Stimulated activated CD4-positive, alpha-beta T cell treated with anti-CD3 and anti-CD28 coated beads, Interleukin-12 subunit alpha, Interleukin-12 subunit beta, amount 100 ng/mL, for 48 hours (primary cell): ENCODE measurements at regions not wholly inside any gene's neighbourhood (a gene's known extent, or its start where the extent isn't known, plus 50 kb on each side); places are given as distances from the start of the nearest gene placed in this dataset.
"Not testable (repeated sequence)": the region's sequence is repeated elsewhere in the genome, so short reads cannot be mapped to it uniquely, and the experiment has no call there.

Experiments used
- DNase-seq, 3 donors: peaks; one replicate each; pipeline ENCODE4 v3.0.0-alpha.2; 2020; ENCODE audit warnings: low read depth in 2 of 3, low spot score in 1 of 3

DNA sequence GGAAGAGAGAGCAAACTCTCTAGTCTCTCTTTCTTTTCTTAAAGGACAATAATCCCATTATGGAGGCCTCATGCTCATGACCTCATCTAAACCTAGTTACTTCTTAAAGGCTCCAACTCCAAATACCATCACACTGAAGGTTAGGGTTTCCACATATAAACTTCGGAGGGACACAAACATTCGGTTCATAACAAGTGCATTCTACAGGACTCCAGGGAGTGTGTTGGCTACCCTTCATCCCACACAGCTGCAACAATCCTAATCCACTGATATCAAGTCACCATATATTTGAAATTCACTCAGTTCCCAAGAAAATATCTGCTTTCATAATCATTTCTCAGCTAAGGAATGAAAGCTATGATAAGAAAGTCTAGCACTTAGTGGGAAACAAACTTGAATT lies 265.9 kb upstream of the PLEKHG7 start:
- DNase-seq: no peak

DNA sequence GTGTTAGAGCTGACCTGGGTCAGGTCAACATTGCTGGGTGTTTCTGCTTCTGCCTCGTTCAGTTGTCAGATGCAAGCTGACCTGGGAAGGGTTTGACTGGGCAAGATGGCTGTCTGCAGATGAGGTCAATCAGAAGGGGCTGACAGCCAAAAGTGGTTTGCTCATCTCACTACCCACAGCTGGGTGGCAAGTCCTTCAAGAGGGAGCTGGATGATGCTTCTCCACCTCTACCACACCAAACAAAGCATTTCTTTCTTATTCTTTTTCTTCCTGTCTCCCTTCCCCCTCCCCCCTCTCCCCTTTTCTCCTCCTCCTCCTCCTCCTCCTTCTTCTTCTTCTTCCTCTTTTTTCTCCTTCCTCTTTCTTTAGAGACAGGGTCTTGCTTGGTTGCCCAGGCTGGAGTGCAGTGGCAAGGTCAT lies 268.2 kb upstream of the PLEKHG7 start:
- no peak for DNase-seq

DNA sequence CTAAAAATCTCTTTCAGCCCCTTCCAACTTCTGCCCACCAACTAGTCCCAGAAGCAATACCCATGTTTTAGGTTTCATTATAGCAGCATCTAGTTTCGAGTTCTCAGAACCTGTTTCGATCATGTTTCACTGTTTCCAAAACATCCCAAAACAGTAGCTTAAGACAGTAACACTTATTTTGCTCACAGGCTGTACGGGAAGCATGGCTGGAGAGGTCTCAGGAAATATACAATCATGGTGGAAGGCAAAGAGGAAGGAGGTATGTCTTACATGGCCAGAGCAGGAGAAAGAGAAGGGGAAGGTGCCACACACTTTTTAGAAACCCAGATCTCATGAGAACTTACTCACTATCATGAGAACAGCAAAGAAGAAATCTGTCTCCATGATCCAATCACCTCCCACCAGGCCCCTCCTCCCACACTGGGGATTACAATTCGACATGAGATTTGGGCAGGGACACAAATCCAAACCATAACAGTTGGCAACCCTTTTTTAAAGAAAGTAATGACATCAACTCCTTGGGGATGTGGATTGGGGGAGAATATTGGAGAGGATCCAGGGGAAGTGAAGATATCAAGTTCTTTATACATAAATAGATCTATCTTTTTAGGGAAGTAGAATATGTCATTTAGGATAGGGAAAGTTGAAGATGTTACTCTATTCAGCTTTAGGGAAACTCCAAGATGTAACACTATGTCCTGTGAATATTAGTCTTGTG lies 269.9 kb upstream of the PLEKHG7 start:
- no peak for DNase-seq

DNA sequence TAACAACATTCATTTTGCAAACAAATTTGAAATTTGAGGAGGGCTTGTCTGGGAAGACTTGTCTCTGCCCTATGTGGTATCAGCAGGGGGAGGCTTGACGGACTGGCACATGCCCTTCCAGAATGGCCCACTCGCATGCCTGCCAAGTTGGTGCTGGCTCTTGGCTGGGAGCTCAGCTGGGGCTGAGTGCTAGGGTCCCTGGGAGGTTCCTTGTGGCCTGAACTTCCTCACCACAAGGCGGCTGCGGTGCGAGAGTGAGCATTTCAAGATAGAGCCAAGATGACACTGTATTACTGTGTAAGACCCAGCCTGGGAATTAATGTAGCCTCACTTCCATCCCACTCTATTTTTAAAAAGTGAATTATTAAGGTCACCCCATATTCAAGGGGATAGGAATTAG lies 271.6 kb upstream of the PLEKHG7 start:
- no peak for DNase-seq

DNA sequence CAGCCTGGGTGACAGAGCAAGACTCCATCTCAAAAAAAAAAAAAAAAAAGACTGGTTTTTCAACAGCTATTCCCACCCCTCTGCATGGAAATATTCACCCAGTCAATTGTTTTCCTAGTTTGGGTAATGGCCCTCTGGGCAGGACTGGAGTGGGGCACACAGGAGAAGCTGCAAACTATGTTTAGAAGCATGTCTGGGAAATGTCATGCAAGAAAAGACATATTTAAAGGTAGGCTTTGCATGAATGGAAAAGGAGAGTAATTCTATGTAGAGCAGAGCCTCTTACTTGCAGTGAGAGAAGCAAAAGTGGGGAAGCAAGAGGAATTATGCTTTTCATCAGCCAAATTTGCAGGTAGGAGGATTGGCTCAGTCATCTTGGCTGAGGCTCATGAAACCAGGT lies 276.5 kb upstream of the PLEKHG7 start:
- DNase-seq: no peak

DNA sequence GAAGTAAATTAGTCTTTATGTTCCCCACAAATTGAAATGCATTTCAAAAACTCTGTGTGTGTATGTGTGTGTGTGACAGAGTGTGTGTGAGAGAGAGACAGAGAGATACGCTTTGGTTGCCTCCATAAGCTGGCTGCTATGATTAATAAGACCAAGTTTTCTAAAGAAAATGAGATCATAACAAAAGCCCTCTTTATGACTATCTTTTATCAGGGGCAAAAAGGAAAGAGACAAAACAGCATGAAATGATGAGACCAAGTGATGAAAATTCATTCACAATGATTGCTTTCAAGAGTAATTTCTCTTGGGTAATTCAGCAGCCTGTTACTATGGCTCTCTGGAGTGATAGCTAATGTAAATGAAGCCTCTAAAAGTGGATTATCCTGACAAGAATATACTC lies 277.6 kb upstream of the PLEKHG7 start:
- DNase-seq: no peak

DNA sequence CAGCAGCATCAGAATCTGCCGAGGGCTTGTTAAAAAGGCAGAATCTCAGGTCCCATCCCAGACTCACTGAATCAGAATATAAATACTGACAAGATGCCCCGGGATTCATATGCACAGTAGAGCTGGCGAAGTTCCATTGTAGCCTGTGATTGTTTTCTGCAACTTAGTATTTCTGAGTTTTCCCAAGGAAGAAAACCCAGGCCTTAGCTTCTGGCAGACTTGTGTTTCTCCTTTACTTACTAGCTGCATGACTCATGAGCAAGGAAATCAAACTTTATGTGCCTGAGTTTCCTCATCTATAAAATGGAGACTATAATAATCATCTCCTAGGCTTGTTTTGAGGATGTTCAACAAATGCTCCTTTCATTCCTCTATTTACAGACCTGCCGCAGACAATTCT lies 278.5 kb upstream of the PLEKHG7 start:
- DNase-seq: no peak

DNA sequence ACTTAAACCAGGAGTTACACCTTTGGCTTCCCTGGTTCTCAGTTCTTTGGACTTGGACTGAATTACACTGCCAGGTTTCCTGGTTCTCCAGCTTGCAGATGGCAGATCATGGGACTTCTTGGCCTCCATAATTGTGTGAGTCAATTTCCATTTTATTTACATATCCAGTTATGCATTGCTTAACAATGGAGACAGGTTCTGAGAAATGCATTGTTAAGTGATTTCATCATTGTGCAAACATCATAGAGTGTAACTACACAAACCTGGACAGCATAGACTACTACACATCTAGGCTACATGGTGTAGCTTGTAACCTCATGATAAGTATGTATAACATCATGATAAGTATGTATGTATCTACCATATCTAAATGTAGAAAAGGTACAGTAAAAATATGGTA lies 276.1 kb upstream of the BTG1 start:
- DNase-seq: no peak

DNA sequence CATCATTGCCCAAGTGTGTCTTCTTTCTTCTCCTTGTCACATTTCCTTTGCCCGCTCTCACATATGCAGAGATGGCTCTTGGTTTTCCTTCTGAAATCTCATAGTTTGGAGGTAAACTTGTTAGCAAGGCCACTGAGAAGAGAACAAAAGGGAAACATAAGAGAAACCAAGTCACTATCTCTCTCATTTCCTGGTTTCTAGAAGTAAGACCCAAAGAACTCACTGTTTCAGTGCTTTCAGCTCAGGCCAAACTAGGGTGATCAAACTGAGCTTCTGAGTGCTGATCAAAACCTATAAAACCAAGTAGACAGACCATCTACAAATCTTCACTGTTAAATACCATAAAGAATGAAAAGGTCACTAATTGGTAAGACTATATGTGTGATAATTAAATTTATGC lies 275.4 kb upstream of the BTG1 start:
- DNase-seq: no peak

DNA sequence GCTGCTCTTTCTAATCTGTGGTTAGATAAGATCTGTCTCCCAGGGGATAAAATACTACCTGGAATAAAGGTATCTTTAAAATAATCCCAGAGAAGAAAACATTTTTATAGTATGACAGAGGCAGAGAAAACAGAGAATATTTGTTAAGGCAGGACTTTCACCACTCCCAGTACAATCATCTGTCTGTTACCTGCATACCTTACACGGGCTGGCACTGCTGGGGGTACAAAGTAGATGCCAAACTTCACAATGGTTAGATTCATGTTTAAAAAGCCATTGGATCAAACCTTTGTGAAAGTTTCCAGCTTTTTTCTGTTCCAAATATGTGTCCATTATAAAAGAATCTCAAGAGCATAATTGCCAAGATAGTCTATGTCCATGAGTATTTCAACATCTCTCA lies 273.6 kb upstream of the BTG1 start:
- no peak for DNase-seq

DNA sequence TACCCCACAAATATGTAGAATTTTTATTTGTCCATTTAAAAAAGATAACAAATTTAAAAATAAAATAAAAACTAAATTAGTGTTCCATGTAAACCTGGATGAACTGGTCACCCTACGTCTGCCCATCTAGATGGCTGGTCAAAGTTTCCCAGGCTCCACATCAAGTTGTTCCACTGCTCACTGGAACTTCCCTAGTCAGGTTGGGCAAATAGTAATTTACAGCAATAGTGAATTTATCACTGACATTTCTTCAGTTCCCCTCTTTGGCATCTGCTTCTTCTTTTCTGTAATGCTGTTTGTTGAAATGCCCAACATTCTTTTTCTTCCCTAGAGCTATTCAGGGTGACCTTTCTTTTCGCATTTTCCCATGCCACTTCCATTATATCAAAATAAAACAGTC lies 272.7 kb upstream of the BTG1 start:
- no peak for DNase-seq

DNA sequence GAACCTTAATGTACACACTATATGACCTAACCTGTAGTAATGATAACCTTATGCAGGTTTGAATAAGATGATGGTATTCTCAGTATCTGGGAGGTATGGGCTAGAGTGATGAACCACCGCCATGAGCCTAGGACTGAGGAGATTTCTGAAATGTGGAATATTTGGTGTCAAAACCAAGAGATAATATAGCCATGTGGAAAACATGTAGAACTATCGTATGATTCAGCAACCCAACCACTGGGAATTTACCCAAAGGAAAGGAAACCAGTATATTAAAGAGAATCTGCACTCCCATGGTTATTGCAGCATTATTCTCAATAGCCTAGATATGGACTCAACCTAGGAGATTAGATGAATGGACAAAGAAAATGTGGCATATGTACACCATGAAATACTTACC lies 271.7 kb upstream of the BTG1 start:
- no peak for DNase-seq

DNA sequence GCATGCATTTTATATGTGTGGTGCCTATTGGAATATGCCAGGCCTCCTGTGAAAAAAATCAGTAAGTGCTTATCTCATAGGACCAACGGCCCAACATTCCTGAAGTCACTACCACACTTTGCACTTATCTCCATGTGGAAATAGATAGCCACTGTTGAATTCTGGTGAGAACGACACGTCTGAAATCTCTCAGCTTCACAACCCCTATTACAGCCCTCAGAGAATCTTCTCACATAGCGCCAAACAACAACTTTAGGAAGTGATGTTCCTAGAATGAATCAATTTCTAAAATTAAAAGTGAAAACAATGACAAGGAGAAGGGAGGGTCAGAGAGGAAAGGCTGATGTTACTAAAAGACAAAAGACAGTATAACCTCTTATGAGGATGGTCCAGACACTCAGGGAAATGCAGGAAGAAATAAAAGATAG lies 270.8 kb upstream of the BTG1 start:
- DNase-seq: no peak

DNA sequence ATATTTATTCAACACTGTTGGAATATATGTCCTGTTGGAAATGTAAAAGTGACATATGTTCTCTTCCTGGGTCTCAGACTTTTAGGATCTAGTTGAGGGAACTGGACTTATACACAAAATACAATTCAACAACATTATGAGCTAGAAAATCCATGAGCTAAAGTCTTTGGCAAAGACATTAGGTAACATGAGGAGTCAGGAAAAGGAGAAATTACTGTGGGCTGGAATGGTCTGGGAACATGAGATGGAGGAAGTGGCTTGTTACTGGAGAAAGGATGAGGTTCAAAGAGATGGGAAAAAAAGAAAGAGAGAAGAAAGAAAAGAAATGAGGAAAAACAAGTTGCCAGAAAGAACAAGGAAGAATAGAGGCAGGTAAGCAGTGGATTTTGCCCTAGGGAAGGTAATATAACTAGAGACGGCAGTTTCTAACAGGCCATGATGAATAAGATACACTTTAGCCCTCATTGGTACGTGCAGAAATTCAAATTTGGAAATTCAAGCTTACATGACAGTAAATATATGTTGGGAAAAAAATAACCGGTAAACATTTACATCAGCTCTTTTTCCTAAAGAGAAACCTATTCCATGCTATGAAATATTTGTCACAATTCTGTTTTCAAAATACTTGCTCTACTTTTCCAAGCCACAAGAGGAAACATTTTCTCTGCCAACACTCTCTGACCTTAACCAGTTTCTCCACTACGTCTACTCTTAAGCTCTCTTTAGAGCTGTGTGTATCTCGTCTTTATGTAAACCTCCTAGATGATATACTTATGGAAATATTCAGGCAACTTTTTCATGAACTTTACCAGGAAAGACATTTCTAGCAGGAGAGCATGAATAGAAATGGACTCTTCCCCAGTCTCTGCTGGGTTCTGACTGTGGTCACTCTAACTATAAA lies 268.8 kb upstream of the BTG1 start:
- DNase-seq: no peak

DNA sequence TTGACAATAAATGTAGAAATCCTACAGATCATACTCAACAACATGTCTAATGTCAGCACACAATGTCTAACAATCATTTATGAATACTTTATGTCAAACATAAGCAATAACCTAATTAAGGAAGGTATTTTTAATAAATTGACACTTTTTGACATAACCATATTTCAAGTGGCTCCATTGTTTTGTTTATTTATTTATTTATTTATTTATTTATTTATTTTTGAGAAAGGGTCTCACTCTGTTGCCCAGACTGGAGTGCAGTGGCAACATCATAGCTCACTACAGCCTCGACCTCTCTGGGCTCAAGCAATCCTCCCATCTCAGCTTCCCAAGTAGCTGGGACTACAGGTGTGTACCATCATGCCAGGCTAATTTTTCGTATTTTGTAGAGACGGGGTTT lies 267.6 kb upstream of the BTG1 start:
- DNase-seq: no peak

DNA sequence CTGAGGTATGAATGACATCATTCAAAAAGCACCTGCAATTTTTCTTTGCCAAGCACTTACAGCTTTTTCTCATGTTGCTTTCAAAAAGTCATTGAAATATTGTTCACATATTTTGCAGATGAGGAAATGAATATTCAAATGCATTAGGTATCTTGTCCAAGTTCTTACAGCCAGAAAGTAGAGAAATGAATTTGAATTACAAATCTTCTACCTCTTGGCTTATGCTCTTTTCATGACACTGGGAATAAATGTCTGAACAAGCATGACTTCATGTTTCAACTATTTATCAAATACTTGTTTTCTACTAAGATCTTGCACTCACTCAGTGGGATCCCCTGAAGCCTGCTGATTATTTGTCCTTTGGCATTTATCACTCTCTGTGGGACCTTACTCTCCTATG lies 267.2 kb upstream of the BTG1 start:
- DNase-seq: no peak

DNA sequence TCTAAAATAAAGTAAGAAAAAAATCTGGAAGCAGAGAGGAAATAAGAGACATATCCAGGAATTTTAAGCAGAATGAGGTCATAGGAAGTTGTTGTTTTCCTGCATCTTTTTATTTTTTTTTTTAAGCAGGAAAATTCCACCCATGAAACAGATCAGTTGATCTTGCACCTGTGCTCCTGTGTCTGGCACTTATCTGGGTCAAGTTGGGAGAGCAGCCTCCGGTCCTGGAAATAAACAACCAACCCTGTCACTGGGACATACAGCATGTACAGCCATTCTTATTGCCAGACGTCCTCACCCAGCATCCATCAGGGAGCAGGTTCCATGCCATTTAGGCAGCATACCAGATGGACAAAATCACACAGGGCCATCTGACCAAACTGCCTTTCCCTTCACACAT lies 266.0 kb upstream of the BTG1 start:
- DNase-seq: no peak

DNA sequence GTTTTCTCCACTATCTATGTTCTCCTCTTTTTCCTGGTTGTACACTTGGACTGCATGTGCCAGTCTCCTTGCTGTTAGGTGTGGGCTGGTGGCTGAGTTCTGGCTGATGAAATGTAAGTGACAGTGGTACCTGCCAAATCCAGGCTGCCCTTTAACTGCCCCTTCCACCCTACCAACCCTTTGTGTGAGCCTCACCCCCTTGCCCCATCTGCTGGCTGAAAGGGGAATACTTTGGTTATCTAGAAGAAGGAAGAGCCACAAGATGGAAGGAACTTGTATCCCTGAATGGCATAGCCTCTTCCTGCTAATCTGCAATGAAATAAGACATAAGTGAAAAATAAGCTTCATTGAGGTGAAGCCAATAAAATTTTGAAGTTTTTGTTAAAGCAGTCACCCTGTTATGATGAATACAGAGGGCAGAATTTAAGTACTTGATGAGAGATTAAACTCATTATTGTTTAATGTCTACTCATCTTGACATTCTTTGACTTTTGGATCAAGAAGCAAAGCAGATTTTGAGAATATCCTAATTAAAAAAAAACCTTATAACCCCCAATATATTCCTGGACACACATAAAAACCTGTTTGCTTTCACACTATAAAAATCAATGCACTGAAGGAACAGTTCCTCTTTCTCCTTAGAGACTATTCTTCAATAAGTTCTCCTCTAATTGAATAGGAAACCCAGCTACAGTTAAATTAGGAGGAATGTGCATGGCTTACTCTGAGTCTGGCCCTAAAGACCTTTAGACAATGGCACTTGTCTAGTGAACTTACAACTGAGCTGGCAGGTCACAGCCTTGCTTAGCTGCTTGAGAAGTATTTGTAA lies 262.6 kb upstream of the BTG1 start:
- peak in 2 of 3 donors; percentile 44 to 49 for DNase-seq

DNA sequence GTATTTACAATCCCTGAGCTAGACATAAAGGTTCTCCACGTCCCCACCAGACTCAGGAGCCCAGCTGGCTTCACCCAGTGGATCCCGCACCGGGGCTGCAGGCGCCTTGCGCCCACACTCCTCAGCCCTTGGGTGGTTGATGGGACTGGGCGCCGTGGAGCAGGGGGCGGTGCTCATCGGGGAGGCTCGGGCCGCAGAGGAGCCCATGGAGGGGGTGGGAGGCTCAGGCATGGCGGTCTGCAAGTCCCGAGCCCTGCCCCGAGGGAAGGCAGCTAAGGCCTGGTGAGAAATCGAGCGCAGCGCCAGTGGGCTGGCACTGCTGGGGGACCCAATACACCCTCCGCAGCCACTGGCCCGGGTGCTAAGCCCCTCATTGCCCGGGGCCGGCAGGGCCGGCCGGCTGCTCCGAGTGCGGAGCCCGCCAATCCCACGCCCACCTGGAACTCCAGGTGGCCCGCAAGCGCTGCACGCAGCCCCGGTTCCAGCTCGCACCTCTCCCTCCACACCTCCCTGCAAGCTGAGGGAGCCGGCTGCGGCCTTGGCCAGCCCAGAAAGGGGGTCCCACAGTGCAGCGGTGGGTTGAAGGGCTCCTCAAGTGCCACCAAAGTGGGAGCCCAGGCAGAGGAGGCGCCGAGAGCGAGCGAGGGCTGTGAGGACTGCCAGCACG lies 260.9 kb upstream of the BTG1 start:
- DNase-seq: not testable (repeated sequence)

DNA sequence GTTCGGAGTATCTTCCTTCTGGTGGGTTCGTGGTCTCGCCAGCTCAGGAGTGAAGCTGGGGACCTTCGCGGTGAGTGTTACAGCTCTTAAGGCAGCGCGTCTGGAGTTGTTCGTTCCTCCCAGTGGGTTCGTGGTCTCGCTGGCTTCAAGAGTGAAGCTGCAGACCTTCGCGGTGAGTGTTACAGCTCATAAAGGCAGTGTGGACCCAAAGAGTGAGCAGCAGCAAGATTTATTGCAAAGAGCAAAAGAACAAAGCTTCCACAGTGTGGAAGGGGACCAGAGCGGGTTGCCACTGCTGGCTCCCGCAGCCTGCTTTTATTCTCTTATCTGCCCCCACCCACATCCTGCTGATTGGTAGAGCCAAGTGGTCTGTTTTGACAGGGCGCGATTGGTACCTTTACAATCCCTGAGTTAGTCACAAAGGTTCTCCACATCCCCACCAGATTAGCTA lies 260.2 kb upstream of the BTG1 start:
- DNase-seq: peak in 1 of 3 donors; percentile 45

DNA sequence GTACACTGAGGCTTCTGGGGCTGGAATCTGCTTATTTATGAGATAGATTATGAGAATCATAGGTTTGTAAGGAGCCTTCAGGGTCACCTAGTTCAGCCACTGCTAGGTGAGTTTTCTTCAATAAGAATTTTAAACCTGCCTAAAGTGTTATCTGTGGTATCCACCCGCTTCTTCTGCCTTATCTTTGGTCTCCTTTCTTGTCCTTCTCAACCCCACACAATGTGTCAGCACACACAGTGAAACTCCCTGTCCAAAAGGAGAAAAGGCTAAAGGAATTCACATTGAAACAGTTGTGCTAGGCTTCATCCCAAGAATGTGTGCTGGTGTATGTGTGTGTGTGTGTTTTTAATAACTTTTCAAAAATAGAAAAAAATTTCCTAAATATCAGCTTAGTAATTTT lies 259.3 kb upstream of the BTG1 start:
- DNase-seq: no peak
